GM23248 (cell line): ENCODE measurements at regions not wholly inside any gene's neighbourhood (a gene's known extent, or its start where the extent isn't known, plus 50 kb on each side); places are given as distances from the start of the nearest gene placed in this dataset.

Experiments used
- EZH2 ChIP-seq: fragments of 200-600 bp; sonication (generic); IDR thresholded peaks from 2 replicates; pipeline ENCODE4 v1.6.1; 2018; ENCODE audit warnings: antibody characterized with exemption, mild to moderate bottlenecking; ENCODE audit not compliant: insufficient read depth, poor library complexity, severe bottlenecking
- EZH2phosphoT487 ChIP-seq: fragments of 200-600 bp; sonication (generic); IDR thresholded peaks from 2 replicates; pipeline ENCODE4 v1.6.1; 2018; ENCODE audit warnings: antibody characterized with exemption, moderate library complexity, mild to moderate bottlenecking, low read depth; ENCODE audit not compliant: insufficient read depth

DNA sequence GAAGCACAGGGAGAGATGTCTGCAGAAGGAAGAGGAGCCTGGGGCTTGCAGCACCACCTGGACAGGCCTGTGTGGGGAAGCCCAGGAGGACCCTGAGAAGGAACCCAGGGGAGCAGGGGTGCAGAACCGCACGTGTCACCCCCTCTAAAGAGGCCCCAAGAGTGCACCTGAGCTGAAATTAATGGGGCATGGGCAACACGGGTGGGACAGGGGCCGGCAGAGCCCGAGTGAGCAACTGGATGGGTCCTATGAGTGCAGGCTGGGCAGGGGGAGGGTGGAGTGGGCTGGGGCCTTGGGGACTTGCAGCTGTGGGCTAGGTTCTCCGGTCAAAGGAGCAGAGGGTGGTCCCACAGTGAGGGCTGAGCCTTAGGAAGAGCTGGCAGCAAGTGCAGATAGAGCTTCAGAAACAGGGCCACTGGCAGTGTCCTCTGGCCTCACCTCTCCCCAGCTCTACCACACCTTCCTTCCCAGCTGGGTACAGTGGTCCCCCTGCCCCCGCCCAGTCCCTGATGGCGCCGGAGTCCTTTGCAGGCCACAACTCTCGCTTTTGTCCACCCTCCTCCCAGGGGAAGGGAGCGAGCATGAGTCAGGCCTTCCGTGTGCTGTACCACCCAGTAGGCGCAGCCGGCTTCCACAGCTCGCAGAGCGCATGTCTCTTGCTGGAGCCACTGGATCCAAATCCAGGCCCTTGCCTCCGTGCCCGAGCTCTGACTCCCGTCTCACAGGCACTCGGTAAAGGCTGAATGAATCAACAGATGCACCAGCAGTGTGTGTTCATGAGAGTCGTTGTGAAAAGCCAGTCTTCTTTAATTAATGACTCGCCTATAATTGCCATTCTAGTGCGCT is 131.6 kb downstream of the HMX1 start:
- TF ChIP-seq EZH2 (no peak), EZH2phosphoT487 (no peak)
